Panc1 (cell line): ENCODE measurements at regions not wholly inside any gene's neighbourhood (a gene's known extent, or its start where the extent isn't known, plus 50 kb on each side); places are given as distances from the start of the nearest gene placed in this dataset.

ENCODE experiments used
- ATAC-seq: fragments of 200-7000 bp; cut with Tn5 transposase; 2 replicates; pipeline ENCODE4 v1.9.1; 2020; ENCODE audit warnings: mild to moderate bottlenecking, moderate library complexity
- BruUV-seq: library from RNA; stranded (reverse); fragments of 400-500 nt; replicated peaks from 2 replicates; lab custom pipeline; 2021; lab: Mats Ljungman, UMichigan
- CTCF ChIA-PET: fragments of 300-600 bp; sonication (Branson Sonifier 250); formaldehyde crosslinking; loops from one replicate; lab custom pipeline; 2022; ENCODE audit warnings: antibody characterized with exemption; lab: Charles Lee
- POLR2A ChIA-PET: fragments of 300-600 bp; sonication (Branson Sonifier 250); formaldehyde crosslinking; loops from one replicate; lab custom pipeline; 2022; ENCODE audit warnings: antibody characterized with exemption; lab: Charles Lee
- DNase-seq: peaks from one replicate; pipeline ENCODE4 v3.0.0-alpha.2; 2010; ENCODE audit warnings: low read depth, low spot score
- H3K27ac ChIP-seq: 2 replicates; pipeline ENCODE4 v1.5.1; 2011; ENCODE audit warnings: mild to moderate bottlenecking, low read length, inconsistent platforms
- H3K27me3 ChIP-seq: fragments of 200-500 bp; sonication (Bioruptor generic); 2 replicates; pipeline ENCODE4 v1.6.0; 2014; ENCODE audit warnings: low read length, inconsistent platforms; ENCODE audit not compliant: control insufficient read depth, insufficient read depth
- H3K36me3 ChIP-seq: fragments of 200-500 bp; sonication (Bioruptor generic); 2 replicates; pipeline ENCODE4 v1.5.1; 2014; ENCODE audit warnings: inconsistent platforms, mild to moderate bottlenecking, low read length, moderate library complexity; ENCODE audit not compliant: control insufficient read depth, insufficient read depth
- H3K4me1 ChIP-seq: 2 replicates; pipeline ENCODE4 v1.5.1; 2011; ENCODE audit warnings: inconsistent platforms, mild to moderate bottlenecking, low read length, moderate library complexity; ENCODE audit not compliant: control insufficient read depth, insufficient read depth
- H3K4me3 ChIP-seq, 2 experiments: 2 replicates each; pipeline ENCODE4 v1.5.1; 2011 to 2012; ENCODE audit warnings: low read depth in 2 of 2, low read length in 2 of 2, mild to moderate bottlenecking in 2 of 2, inconsistent platforms in 1 of 2, moderate library complexity in 1 of 2
- H3K9me3 ChIP-seq: fragments of 200-500 bp; sonication (Bioruptor generic); 2 replicates; pipeline ENCODE4 v1.5.1; 2014; ENCODE audit warnings: low read depth, mild to moderate bottlenecking, inconsistent platforms, low read length, moderate library complexity; ENCODE audit not compliant: control insufficient read depth, insufficient read depth
- POLR2AphosphoS5 ChIP-seq: IDR thresholded peaks from 2 replicates; pipeline ENCODE4 v1.6.1; 2012; ENCODE audit warnings: mild to moderate bottlenecking, low read depth, low read length, moderate library complexity
- SIN3A ChIP-seq: IDR thresholded peaks from 2 replicates; pipeline ENCODE4 v1.6.1; 2012; ENCODE audit warnings: low read depth, mild to moderate bottlenecking, low read length, moderate library complexity, borderline replicate concordance; ENCODE audit not compliant: insufficient read depth
- TCF7L2 ChIP-seq: IDR thresholded peaks from 2 replicates; pipeline ENCODE4 v1.6.1; 2011; ENCODE audit warnings: mild to moderate bottlenecking, low read depth, low read length, inconsistent platforms
- in situ Hi-C: cut with HindIII; loops from 2 replicates; pipeline ENCODE4 v1.10.0; 2016; ENCODE audit warnings: low sequenced_read_pairs, low pct_unique_long_range_greater_than_20kb
- intact Hi-C: fragments of 100-400 bp; cut with micrococcal nuclease; formaldehyde crosslinking; loops from one replicate; pipeline ENCODE4 v1.10.0; 2022; ENCODE audit not compliant: unreplicated experiment
- TF ChIP-seq, protein P1 (sequence below): fragments of 450-650 bp; IDR thresholded peaks from 2 replicates; pipeline ENCODE4 v1.5.1; 2017; ENCODE audit warnings: mild to moderate bottlenecking
- TF ChIP-seq, protein P2 (sequence below), 2 experiments: IDR thresholded peaks; 2 replicates each; pipeline ENCODE4 v1.6.1; 2011 to 2012; ENCODE audit warnings: low read depth in 2 of 2, control low read depth in 1 of 2, low read length in 1 of 2, mild to moderate bottlenecking in 1 of 2, moderate library complexity in 1 of 2; ENCODE audit not compliant: insufficient read depth in 1 of 2

DNA sequence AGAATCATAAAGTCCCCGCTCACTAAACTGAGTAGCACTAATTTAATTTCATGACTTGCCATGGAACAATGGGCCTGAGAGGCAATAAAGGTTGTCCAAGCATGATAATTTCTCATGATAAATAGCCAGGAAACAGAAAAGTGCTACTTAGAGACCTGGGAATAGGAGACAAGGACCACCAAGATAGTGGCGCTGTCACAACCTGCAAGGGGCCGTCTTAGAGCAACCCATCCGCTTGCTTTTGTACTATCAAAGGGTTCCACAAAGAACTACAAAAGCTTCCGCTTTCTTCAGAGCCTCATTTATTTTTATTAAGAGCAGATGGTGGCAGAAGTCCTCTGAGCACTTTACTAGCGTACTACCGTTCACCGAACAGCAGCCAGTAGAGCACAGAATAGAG lies 421.7 kb upstream of the GRM7 start:
- no peaks in the 10 kb centered on the region for H3K9me3 ChIP-seq
- DNase-seq (no peak), ATAC-seq (no peak)
- ChIA-PET CTCF (no interaction called here), POLR2A (no interaction called here)
- H3K27me3 ChIP-seq = no peaks in the 10 kb centered on the region
- BruUV-seq = no TSS peak
- no peak overlapping the region for H3K27ac ChIP-seq
- H3K4me1 ChIP-seq = no peaks in the 10 kb centered on the region
- H3K4me3 ChIP-seq = no peak overlapping the region
- intact Hi-C loops (no loop called here), in situ Hi-C loops (no loop called here)
- TF ChIP-seq SIN3A = no peak
- TF ChIP-seq POLR2AphosphoS5 = no peak
- TF ChIP-seq, protein P1, sequence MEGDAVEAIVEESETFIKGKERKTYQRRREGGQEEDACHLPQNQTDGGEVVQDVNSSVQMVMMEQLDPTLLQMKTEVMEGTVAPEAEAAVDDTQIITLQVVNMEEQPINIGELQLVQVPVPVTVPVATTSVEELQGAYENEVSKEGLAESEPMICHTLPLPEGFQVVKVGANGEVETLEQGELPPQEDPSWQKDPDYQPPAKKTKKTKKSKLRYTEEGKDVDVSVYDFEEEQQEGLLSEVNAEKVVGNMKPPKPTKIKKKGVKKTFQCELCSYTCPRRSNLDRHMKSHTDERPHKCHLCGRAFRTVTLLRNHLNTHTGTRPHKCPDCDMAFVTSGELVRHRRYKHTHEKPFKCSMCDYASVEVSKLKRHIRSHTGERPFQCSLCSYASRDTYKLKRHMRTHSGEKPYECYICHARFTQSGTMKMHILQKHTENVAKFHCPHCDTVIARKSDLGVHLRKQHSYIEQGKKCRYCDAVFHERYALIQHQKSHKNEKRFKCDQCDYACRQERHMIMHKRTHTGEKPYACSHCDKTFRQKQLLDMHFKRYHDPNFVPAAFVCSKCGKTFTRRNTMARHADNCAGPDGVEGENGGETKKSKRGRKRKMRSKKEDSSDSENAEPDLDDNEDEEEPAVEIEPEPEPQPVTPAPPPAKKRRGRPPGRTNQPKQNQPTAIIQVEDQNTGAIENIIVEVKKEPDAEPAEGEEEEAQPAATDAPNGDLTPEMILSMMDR = no peak
- no peak for TF ChIP-seq TCF7L2
- TF ChIP-seq, protein P2, sequence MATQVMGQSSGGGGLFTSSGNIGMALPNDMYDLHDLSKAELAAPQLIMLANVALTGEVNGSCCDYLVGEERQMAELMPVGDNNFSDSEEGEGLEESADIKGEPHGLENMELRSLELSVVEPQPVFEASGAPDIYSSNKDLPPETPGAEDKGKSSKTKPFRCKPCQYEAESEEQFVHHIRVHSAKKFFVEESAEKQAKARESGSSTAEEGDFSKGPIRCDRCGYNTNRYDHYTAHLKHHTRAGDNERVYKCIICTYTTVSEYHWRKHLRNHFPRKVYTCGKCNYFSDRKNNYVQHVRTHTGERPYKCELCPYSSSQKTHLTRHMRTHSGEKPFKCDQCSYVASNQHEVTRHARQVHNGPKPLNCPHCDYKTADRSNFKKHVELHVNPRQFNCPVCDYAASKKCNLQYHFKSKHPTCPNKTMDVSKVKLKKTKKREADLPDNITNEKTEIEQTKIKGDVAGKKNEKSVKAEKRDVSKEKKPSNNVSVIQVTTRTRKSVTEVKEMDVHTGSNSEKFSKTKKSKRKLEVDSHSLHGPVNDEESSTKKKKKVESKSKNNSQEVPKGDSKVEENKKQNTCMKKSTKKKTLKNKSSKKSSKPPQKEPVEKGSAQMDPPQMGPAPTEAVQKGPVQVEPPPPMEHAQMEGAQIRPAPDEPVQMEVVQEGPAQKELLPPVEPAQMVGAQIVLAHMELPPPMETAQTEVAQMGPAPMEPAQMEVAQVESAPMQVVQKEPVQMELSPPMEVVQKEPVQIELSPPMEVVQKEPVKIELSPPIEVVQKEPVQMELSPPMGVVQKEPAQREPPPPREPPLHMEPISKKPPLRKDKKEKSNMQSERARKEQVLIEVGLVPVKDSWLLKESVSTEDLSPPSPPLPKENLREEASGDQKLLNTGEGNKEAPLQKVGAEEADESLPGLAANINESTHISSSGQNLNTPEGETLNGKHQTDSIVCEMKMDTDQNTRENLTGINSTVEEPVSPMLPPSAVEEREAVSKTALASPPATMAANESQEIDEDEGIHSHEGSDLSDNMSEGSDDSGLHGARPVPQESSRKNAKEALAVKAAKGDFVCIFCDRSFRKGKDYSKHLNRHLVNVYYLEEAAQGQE (IDR thresholded peaks at IDR 0.05; ENCODE audit: insufficient read depth in 1 of 2, low read depth in 2 of 2, low read length in 1 of 2) = no peak
- H3K36me3 ChIP-seq = no peaks in the 10 kb centered on the region

DNA sequence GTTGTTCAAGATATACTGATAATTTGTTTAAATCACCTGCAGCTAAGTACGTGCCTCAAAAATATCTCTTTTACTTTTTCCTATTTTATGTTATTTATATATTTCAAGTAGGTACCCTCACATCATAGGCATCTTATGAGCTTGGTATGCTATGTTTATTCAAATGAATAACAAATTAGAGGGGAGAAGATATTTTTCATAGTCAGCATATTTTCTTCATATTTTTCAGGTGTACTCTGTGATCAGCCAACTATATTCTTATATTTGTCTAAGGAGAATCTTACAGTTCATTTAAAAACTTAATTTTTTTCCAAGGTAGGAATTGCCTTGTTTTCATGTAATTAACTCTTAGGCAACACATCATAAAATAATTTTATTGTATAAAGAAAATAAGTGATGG lies 421.1 kb upstream of the GRM7 start:
- TF ChIP-seq POLR2AphosphoS5 (no peak), TCF7L2 (no peak), SIN3A (no peak)
- TF ChIP-seq, protein P2 (IDR thresholded peaks at IDR 0.05; ENCODE audit: insufficient read depth in 1 of 2, low read depth in 2 of 2, low read length in 1 of 2) = no peak
- TF ChIP-seq, protein P1 = no peak
- ATAC-seq (no peak), DNase-seq (no peak)
- ChIA-PET POLR2A (no interaction called here), CTCF (no interaction called here)
- Histone ChIP-seq H3K9me3 (no peaks in the 10 kb centered on the region), H3K27ac (no peak overlapping the region), H3K4me3 (no peak overlapping the region), H3K36me3 (no peaks in the 10 kb centered on the region), H3K27me3 (no peaks in the 10 kb centered on the region), H3K4me1 (no peaks in the 10 kb centered on the region)
- no TSS peak for BruUV-seq
- in situ Hi-C loops (no loop called here), intact Hi-C loops (no loop called here)
